A673 (cell line): ENCODE measurements at regions not wholly inside any gene's neighbourhood (a gene's known extent, or its start where the extent isn't known, plus 50 kb on each side); places are given as distances from the start of the nearest gene placed in this dataset.

ENCODE experiments used
- EZH2 ChIP-seq: fragments of 200-600 bp; sonication (generic); IDR thresholded peaks from 2 replicates; pipeline ENCODE4 v1.6.1; 2017; ENCODE audit warnings: borderline replicate concordance, low read depth, mild to moderate bottlenecking, mixed read lengths, antibody characterized with exemption, low read length; ENCODE audit not compliant: poor library complexity, severe bottlenecking
- TF ChIP-seq, protein P1 (sequence below): fragments of 300-800, 200-600 bp; sonication (generic); conservative IDR thresholded peaks from 2 replicates; pipeline ENCODE4 v1.5.1; 2017; ENCODE audit warnings: low read depth, mild to moderate bottlenecking, antibody characterized with exemption, low read length, moderate library complexity, mixed read lengths

DNA sequence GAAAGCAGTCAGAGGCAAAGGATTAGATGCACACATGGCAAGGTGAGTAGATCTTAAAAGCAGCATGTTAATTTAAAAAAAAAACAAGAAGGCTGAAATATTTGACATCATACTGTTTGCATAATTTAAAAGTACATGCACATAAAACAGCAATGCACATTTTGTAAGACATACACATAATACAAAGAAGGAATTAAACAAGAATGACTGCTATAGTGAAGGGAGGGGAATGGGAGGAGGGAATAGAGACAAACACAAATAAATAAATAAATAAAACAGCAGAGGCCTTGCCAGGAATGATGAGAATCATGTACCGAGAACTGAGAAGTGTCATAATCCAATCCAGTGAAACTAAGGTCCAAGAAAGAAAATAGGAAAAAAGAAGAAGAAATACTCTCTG lies 486.2 kb upstream of the API5 start:
- no peak for TF ChIP-seq EZH2
- TF ChIP-seq, protein P1, sequence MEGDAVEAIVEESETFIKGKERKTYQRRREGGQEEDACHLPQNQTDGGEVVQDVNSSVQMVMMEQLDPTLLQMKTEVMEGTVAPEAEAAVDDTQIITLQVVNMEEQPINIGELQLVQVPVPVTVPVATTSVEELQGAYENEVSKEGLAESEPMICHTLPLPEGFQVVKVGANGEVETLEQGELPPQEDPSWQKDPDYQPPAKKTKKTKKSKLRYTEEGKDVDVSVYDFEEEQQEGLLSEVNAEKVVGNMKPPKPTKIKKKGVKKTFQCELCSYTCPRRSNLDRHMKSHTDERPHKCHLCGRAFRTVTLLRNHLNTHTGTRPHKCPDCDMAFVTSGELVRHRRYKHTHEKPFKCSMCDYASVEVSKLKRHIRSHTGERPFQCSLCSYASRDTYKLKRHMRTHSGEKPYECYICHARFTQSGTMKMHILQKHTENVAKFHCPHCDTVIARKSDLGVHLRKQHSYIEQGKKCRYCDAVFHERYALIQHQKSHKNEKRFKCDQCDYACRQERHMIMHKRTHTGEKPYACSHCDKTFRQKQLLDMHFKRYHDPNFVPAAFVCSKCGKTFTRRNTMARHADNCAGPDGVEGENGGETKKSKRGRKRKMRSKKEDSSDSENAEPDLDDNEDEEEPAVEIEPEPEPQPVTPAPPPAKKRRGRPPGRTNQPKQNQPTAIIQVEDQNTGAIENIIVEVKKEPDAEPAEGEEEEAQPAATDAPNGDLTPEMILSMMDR, result no peak
